OCI-LY3 (cell line): ENCODE measurements at regions not wholly inside any gene's neighbourhood (a gene's known extent, or its start where the extent isn't known, plus 50 kb on each side); places are given as distances from the start of the nearest gene placed in this dataset.
A peak's percentile ranks its signal among the peaks of the same experiment; 100 is the strongest.

Experiments
- H2AFZ ChIP-seq: fragments of 200-600, 300-600 bp; shearing (Covaris generic); 2 replicates; pipeline ENCODE4 v1.6.0; 2014; ENCODE audit warnings: antibody characterized with exemption, low read depth, low read length
- H3K27ac ChIP-seq: fragments of 200-600, 300-600 bp; sonication (generic); 2 replicates; pipeline ENCODE4 v1.5.1; 2014; ENCODE audit warnings: mild to moderate bottlenecking, low read length, moderate library complexity, mixed read lengths
- H3K27me3 ChIP-seq: fragments of 200-600, 300-600 bp; sonication (generic); 2 replicates; pipeline ENCODE4 v1.6.1; 2014; ENCODE audit warnings: low read depth, low read length, mixed read lengths
- H3K36me3 ChIP-seq: fragments of 200-600, 300-600 bp; sonication (generic); replicated peaks from 2 replicates; pipeline ENCODE3; 2014; ENCODE audit warnings: low read depth, low read length, mixed read lengths
- H3K4me1 ChIP-seq: fragments of 300-600, 200-600 bp; sonication (generic); 2 replicates; pipeline ENCODE4 v1.6.1; 2014; ENCODE audit warnings: low read length, mixed read lengths
- H3K4me2 ChIP-seq: fragments of 200-600, 300-600 bp; sonication (generic); 2 replicates; pipeline ENCODE4 v1.6.1; 2014; ENCODE audit warnings: low read length, mixed read lengths
- H3K4me3 ChIP-seq: fragments of 300-600, 200-600 bp; sonication (generic); 2 replicates; pipeline ENCODE4 v1.5.1; 2014; ENCODE audit warnings: antibody characterized with exemption, mild to moderate bottlenecking, low read length, moderate library complexity
- H3K79me2 ChIP-seq: fragments of 300-600, 200-600 bp; shearing (Covaris generic); 2 replicates; pipeline ENCODE4 v1.6.1; 2014; ENCODE audit warnings: mild to moderate bottlenecking, low read length, mixed read lengths
- H3K9ac ChIP-seq: fragments of 300-600, 200-600 bp; shearing (Covaris generic); 2 replicates; pipeline ENCODE4 v1.6.0; 2014; ENCODE audit warnings: mild to moderate bottlenecking, low read length, moderate library complexity
- H3K9me3 ChIP-seq: fragments of 200-600, 300-600 bp; shearing (Covaris generic); 2 replicates; pipeline ENCODE4 v1.6.1; 2014; ENCODE audit warnings: low read length, mixed read lengths; ENCODE audit not compliant: insufficient read depth
- H4K20me1 ChIP-seq: fragments of 200-600, 300-600 bp; sonication (generic); 2 replicates; pipeline ENCODE4 v1.6.1; 2016; ENCODE audit warnings: low read length, mixed read lengths; ENCODE audit not compliant: insufficient read depth
- EZH2phosphoT487 ChIP-seq: fragments of 200-600 bp; shearing (Covaris generic); IDR thresholded peaks from 2 replicates; pipeline ENCODE4 v1.6.1; 2018; ENCODE audit warnings: antibody characterized with exemption, mixed run types, low read depth
- TF ChIP-seq, protein P1 (sequence below): fragments of 200-600, 300-600 bp; sonication (generic); IDR thresholded peaks from 2 replicates; pipeline ENCODE4 v1.5.1; 2014; ENCODE audit warnings: antibody characterized with exemption, low read length, low read depth

DNA sequence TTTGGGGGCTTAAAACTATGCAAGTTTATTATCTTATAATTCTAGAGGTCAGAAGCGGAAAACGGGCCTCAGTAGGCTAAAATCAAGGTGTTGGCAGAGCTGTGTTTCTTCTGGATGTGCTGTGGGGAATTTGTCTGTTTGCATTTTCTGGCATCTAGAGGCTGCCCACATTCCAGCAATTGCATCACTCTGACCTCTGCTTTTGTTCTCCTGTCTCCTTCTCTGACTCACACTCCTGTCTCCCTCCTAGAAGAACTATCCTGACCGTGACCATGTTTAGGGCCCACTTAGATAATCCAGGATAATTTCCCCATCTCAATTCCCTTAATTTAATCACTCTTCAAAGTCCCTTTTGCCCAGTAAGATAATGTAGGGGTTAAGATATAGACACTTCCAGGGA is 127.4 kb upstream of the DEPDC1 start:
- H3K36me3 ChIP-seq = no peaks in the 10 kb centered on the region
- H3K9ac ChIP-seq = no peak overlapping the region

GRCh38 chr1:68625624-68626023 is 128.7 kb upstream of the DEPDC1 start:
- Histone ChIP-seq H3K27me3 (no peaks in the 10 kb centered on the region), H3K9me3 (no peaks in the 10 kb centered on the region), H3K9ac (no peak overlapping the region), H3K36me3 (no peaks in the 10 kb centered on the region), H3K4me2 (no peak overlapping the region), H2AFZ (no peak overlapping the region), H3K27ac (no peak overlapping the region), H3K4me1 (no peaks in the 10 kb centered on the region), H3K79me2 (no peaks in the 10 kb centered on the region), H3K4me3 (no peak overlapping the region), H4K20me1 (no peaks in the 10 kb centered on the region)
- TF ChIP-seq EZH2phosphoT487 = no peak
- TF ChIP-seq, protein P1, sequence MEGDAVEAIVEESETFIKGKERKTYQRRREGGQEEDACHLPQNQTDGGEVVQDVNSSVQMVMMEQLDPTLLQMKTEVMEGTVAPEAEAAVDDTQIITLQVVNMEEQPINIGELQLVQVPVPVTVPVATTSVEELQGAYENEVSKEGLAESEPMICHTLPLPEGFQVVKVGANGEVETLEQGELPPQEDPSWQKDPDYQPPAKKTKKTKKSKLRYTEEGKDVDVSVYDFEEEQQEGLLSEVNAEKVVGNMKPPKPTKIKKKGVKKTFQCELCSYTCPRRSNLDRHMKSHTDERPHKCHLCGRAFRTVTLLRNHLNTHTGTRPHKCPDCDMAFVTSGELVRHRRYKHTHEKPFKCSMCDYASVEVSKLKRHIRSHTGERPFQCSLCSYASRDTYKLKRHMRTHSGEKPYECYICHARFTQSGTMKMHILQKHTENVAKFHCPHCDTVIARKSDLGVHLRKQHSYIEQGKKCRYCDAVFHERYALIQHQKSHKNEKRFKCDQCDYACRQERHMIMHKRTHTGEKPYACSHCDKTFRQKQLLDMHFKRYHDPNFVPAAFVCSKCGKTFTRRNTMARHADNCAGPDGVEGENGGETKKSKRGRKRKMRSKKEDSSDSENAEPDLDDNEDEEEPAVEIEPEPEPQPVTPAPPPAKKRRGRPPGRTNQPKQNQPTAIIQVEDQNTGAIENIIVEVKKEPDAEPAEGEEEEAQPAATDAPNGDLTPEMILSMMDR = no peak

More for the DNA sequence above, 127.4 kb upstream of the DEPDC1 start:
- Histone ChIP-seq H3K4me3 (no peak overlapping the region), H3K79me2 (no peaks in the 10 kb centered on the region), H3K9me3 (no peaks in the 10 kb centered on the region), H3K4me2 (no peak overlapping the region), H3K27me3 (no peaks in the 10 kb centered on the region), H2AFZ (no peak overlapping the region), H3K27ac (no peak overlapping the region), H3K4me1 (no peaks in the 10 kb centered on the region), H4K20me1 (no peaks in the 10 kb centered on the region)
- TF ChIP-seq EZH2phosphoT487 = no peak
- TF ChIP-seq, protein P1 = no peak

- no peak overlapping the region for H3K4me2 ChIP-seq
- H3K4me3 ChIP-seq = no peak overlapping the region
- no peaks in the 10 kb centered on the region for H3K36me3 ChIP-seq
- H2AFZ ChIP-seq = 0 out of 2 replicates have a peak overlapping the region, but pooled peaks have one; percentile 30
- no peaks in the 10 kb centered on the region for H4K20me1 ChIP-seq
- TF ChIP-seq EZH2phosphoT487 = no peak
- TF ChIP-seq, protein P1 = no peak
- no peak overlapping the region for H3K9ac ChIP-seq
- H3K4me1 ChIP-seq = no peaks in the 10 kb centered on the region
- H3K27me3 ChIP-seq = no peaks in the 10 kb centered on the region
- H3K27ac ChIP-seq = no peak overlapping the region
- H3K9me3 ChIP-seq = no peaks in the 10 kb centered on the region
- no peaks in the 10 kb centered on the region for H3K79me2 ChIP-seq
Observed at GRCh38 chr1:68633141-68633919, 136.4 kb upstream of the DEPDC1 start.

DNA sequence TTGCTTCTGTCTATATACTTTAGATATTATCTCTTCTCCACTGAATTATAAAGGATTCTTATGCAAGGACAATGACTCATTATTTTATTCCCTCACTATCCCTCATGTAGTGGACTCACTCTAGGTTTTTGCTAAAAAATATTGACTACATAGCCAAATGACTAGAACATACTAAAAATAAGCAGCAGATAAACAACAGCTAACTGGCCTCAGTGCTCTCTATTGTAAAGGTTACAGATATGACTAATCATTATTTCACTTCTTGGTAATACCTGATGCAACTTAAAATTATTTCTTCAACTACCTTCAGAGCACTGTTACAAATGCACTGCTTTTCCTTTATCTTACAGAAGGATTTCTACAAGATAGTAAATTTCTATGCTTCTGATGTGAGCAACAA is 147.6 kb upstream of the DEPDC1 start:
- no peaks in the 10 kb centered on the region for H3K36me3 ChIP-seq
- no peaks in the 10 kb centered on the region for H4K20me1 ChIP-seq
- TF ChIP-seq EZH2phosphoT487 = no peak
- TF ChIP-seq, protein P1 = no peak
- no peak overlapping the region for H3K9ac ChIP-seq
- H3K79me2 ChIP-seq = no peaks in the 10 kb centered on the region
- H3K4me2 ChIP-seq = no peak overlapping the region
- no peaks in the 10 kb centered on the region; the same call in 1 of the 2 replicates for H3K4me1 ChIP-seq
- H3K9me3 ChIP-seq = no peaks in the 10 kb centered on the region
- H3K27ac ChIP-seq = no peak overlapping the region
- H3K4me3 ChIP-seq = no peak overlapping the region
- no peak overlapping the region for H2AFZ ChIP-seq
- H3K27me3 ChIP-seq = no peaks in the 10 kb centered on the region
